ENCODE measurements at regions not wholly inside any gene's neighbourhood (a gene's known extent, or its start where the extent isn't known, plus 50 kb on each side); places are given as distances from the start of the nearest gene placed in this dataset.

GRCh38 chr2:56100791-56101312 lies 82.9 kb upstream of the CCDC85A start:
- Histone ChIP-seq H3K9me3 (no peaks in the 10 kb centered on the region), H3K36me3 (no peaks in the 10 kb centered on the region), H3K27me3 (no peaks in the 10 kb centered on the region), H3K4me1 (no peaks in the 10 kb centered on the region), H3K4me3 (no peak overlapping the region), H3K27ac (replicated peaks in 1 of 4) (no peak overlapping the region)
- DNase-seq (ENCODE audit: extremely low spot score) = no peak
- WGBS = 87% methylated on average over 1 of the region's 1 CpG
- intact Hi-C loops (cut with DNase I) = no loop called here
- TF ChIP-seq CTCF (IDR thresholded peaks at IDR 0.05) (no peak), POLR2AphosphoS5 (IDR thresholded peaks at IDR 0.05) (no peak), EP300 (IDR thresholded peaks at IDR 0.05) (no peak), POLR2A (IDR thresholded peaks at IDR 0.05; ENCODE audit: low read depth) (no peak)

DNA sequence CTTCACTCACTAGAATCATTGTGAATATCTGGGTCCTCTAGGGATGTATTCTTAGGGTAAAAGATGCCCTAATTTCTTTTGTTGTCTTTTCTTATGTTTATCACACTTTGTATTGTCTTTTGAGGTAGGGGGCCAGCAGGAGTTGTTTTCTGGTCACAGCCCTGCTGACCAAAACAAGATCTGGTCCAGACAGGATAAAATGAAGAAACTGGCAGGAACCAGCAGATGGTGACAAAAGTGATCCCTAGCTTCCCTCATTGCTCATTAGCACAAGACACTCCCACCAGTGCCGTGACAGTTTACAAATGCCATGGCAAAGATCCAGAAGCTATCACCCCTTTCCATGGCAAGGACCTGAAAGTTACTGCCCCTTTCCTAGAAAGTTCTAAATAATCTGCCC lies 81.7 kb upstream of the CCDC85A start:
- Histone ChIP-seq H3K27ac (replicated peaks in 1 of 4) (no peak overlapping the region), H3K4me1 (no peaks in the 10 kb centered on the region), H3K36me3 (no peaks in the 10 kb centered on the region), H3K27me3 (no peaks in the 10 kb centered on the region), H3K9me3 (no peaks in the 10 kb centered on the region), H3K4me3 (no peak overlapping the region)
- WGBS = 8% methylated on average over 1 of the region's 1 CpG
- no peak for TF ChIP-seq POLR2A (IDR thresholded peaks at IDR 0.05; ENCODE audit: low read depth)
- TF ChIP-seq CTCF (IDR thresholded peaks at IDR 0.05) = no peak
- TF ChIP-seq POLR2AphosphoS5 (IDR thresholded peaks at IDR 0.05) = no peak
- no peak for TF ChIP-seq EP300 (IDR thresholded peaks at IDR 0.05)
- intact Hi-C loops (cut with DNase I) = no loop called here
- no peak for DNase-seq (ENCODE audit: extremely low spot score)

DNA sequence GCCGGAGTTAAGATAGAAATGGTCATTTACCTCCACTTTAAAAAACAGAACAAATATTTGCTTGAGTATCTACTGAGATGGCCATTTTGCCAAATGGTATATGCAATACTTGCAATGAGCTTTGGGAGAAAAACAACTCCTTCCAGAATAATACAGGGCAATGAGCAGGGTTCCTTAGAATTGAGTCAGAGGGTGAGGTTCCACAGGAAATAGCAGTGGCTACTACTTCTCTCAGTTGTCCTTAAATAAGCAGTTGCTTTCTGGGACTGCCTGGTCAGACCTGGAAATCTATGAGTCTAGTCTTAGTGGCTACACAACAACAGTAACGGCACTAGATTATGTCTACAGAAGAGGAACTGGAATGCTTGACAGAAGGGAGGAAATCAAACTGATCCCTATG lies 80.9 kb upstream of the CCDC85A start:
- DNase-seq (ENCODE audit: extremely low spot score) = no peak
- H3K4me3 ChIP-seq = no peak overlapping the region
- H3K4me1 ChIP-seq = no peaks in the 10 kb centered on the region
- no peak overlapping the region for H3K27ac ChIP-seq (replicated peaks in 1 of 4)
- no peaks in the 10 kb centered on the region for H3K9me3 ChIP-seq
- no peak for TF ChIP-seq POLR2A (IDR thresholded peaks at IDR 0.05; ENCODE audit: low read depth)
- TF ChIP-seq EP300 (IDR thresholded peaks at IDR 0.05) = no peak
- TF ChIP-seq CTCF (IDR thresholded peaks at IDR 0.05) = no peak
- no peak for TF ChIP-seq POLR2AphosphoS5 (IDR thresholded peaks at IDR 0.05)
- 75% methylated on average over 2 of the region's 2 CpGs for WGBS
- no peaks in the 10 kb centered on the region for H3K27me3 ChIP-seq
- intact Hi-C loops (cut with DNase I) = no loop called here
- H3K36me3 ChIP-seq = no peaks in the 10 kb centered on the region

GRCh38 chr2:56104962-56105361 lies 78.8 kb upstream of the CCDC85A start:
- H3K27ac ChIP-seq (replicated peaks in 1 of 4) = no peak overlapping the region
- H3K4me1 ChIP-seq = no peaks in the 10 kb centered on the region
- no peaks in the 10 kb centered on the region for H3K27me3 ChIP-seq
- no peaks in the 10 kb centered on the region for H3K36me3 ChIP-seq
- 80% methylated on average over 1 of the region's 1 CpG for WGBS
- no peak for TF ChIP-seq CTCF (IDR thresholded peaks at IDR 0.05)
- TF ChIP-seq POLR2A (IDR thresholded peaks at IDR 0.05; ENCODE audit: low read depth) = no peak
- no peak for TF ChIP-seq EP300 (IDR thresholded peaks at IDR 0.05)
- no peak for TF ChIP-seq POLR2AphosphoS5 (IDR thresholded peaks at IDR 0.05)
- no peak overlapping the region for H3K4me3 ChIP-seq
- no peaks in the 10 kb centered on the region for H3K9me3 ChIP-seq
- intact Hi-C loops (cut with DNase I) = no loop called here
- DNase-seq (ENCODE audit: extremely low spot score) = peak; percentile 70
